KMS-11 (cell line): ENCODE measurements at regions not wholly inside any gene's neighbourhood (a gene's known extent, or its start where the extent isn't known, plus 50 kb on each side); places are given as distances from the start of the nearest gene placed in this dataset.

Experiments
- H2AFZ ChIP-seq: fragments of 200-600 bp; sonication (generic); 2 replicates; pipeline ENCODE4 v1.6.1; 2016; ENCODE audit warnings: antibody characterized with exemption, mixed run types, low read depth
- H3K27ac ChIP-seq: fragments of 200-600 bp; sonication (generic); 2 replicates; pipeline ENCODE4 v1.6.1; 2016; ENCODE audit warnings: mild to moderate bottlenecking, mixed run types
- H3K27me3 ChIP-seq: fragments of 200-600 bp; sonication (generic); 2 replicates; pipeline ENCODE4 v1.6.1; 2017; ENCODE audit warnings: mild to moderate bottlenecking, low read depth, mixed run types, moderate library complexity; ENCODE audit not compliant: insufficient read depth
- H3K36me3 ChIP-seq: fragments of 200-600 bp; sonication (generic); 2 replicates; pipeline ENCODE4 v1.6.1; 2017; ENCODE audit warnings: mild to moderate bottlenecking, mixed run types; ENCODE audit not compliant: insufficient read depth
- H3K4me1 ChIP-seq: fragments of 200-600 bp; sonication (generic); 2 replicates; pipeline ENCODE4 v1.6.1; 2016; ENCODE audit warnings: mild to moderate bottlenecking, low read depth, mixed run types; ENCODE audit not compliant: poor library complexity, severe bottlenecking
- H3K4me2 ChIP-seq: fragments of 200-600 bp; sonication (generic); 2 replicates; pipeline ENCODE4 v1.7.0; 2016; ENCODE audit warnings: mild to moderate bottlenecking, mixed run types
- H3K4me3 ChIP-seq: fragments of 200-600 bp; sonication (generic); IDR thresholded peaks from 2 replicates; pipeline ENCODE4 v1.6.1; 2017; ENCODE audit warnings: low read depth, low read length, mixed read lengths; ENCODE audit not compliant: insufficient read depth
- H3K79me2 ChIP-seq: fragments of 200-600 bp; sonication (generic); 2 replicates; pipeline ENCODE4 v1.6.1; 2016; ENCODE audit warnings: low read depth, mixed run types; ENCODE audit not compliant: insufficient read depth
- H3K9ac ChIP-seq: fragments of 200-600 bp; sonication (generic); 2 replicates; pipeline ENCODE4 v1.6.1; 2016; ENCODE audit warnings: mild to moderate bottlenecking, mixed run types
- H4K20me1 ChIP-seq: fragments of 200-600 bp; sonication (generic); 2 replicates; pipeline ENCODE4 v1.6.1; 2016; ENCODE audit warnings: mild to moderate bottlenecking, mixed run types; ENCODE audit not compliant: insufficient read depth
- TF ChIP-seq, protein P1 (sequence below): fragments of 200-600 bp; sonication (generic); conservative IDR thresholded peaks from 2 replicates; pipeline ENCODE4 v1.6.1; 2017; ENCODE audit warnings: low read depth, mild to moderate bottlenecking, antibody characterized with exemption, low read length, moderate library complexity, mixed read lengths

DNA sequence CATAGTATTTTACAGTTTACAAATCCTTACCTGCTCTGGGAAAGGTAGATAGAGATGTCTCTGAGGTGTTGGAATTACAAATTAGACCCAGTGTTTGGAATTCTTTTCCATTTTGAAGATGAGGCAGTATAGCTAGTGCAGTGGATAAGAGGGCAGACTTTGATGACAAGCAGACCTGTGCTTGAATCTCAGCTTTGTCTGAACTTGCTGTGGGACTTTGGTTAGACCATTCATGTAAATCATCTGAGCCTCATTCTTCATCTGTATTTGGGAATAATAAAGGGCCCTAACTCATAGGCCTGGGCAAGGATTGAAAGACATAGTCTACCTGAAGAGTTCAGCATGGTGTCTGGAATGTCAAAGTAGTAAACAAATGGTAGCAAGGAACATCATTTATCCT, 77.2 kb upstream of the BOD1L1 start:
- no peak overlapping the region for H3K4me2 ChIP-seq
- H3K79me2 ChIP-seq = no peaks in the 10 kb centered on the region
- no peaks in the 10 kb centered on the region for H3K27me3 ChIP-seq
- H3K4me3 ChIP-seq = no peak overlapping the region
- TF ChIP-seq, protein P1, sequence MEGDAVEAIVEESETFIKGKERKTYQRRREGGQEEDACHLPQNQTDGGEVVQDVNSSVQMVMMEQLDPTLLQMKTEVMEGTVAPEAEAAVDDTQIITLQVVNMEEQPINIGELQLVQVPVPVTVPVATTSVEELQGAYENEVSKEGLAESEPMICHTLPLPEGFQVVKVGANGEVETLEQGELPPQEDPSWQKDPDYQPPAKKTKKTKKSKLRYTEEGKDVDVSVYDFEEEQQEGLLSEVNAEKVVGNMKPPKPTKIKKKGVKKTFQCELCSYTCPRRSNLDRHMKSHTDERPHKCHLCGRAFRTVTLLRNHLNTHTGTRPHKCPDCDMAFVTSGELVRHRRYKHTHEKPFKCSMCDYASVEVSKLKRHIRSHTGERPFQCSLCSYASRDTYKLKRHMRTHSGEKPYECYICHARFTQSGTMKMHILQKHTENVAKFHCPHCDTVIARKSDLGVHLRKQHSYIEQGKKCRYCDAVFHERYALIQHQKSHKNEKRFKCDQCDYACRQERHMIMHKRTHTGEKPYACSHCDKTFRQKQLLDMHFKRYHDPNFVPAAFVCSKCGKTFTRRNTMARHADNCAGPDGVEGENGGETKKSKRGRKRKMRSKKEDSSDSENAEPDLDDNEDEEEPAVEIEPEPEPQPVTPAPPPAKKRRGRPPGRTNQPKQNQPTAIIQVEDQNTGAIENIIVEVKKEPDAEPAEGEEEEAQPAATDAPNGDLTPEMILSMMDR = no peak
- no peak overlapping the region for H3K27ac ChIP-seq
- no peaks in the 10 kb centered on the region for H3K36me3 ChIP-seq
- no peaks in the 10 kb centered on the region for H3K4me1 ChIP-seq
- no peak overlapping the region for H2AFZ ChIP-seq
- H4K20me1 ChIP-seq = no peaks in the 10 kb centered on the region
- H3K9ac ChIP-seq = no peak overlapping the region

DNA sequence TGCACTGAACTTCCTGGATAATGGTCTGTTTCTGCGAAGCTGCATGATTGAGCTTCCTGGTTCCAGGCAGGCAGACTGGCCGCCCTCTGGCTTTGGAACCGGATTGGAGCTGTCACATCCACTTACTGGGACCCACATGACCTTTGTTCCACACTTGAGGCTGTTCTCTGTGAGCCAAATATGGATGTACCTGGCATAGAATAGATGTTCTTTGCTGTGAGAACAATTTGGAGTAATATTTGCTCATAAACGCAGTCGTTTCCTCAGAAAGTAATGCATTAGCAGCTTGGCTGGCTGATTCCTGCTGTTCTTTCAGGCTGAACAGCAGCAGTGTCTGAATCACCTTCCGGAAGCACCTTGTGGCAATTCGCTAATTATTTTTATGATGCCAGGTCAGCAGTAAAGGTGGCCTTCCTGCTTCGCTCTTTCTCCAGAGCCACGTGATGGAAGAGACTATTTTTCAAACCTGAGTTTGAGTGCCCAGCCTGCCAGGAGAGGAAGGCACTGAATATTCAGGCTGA, 78.1 kb upstream of the BOD1L1 start:
- no peak overlapping the region for H3K4me2 ChIP-seq
- H3K27ac ChIP-seq = no peak overlapping the region
- TF ChIP-seq, protein P1 = no peak

DNA sequence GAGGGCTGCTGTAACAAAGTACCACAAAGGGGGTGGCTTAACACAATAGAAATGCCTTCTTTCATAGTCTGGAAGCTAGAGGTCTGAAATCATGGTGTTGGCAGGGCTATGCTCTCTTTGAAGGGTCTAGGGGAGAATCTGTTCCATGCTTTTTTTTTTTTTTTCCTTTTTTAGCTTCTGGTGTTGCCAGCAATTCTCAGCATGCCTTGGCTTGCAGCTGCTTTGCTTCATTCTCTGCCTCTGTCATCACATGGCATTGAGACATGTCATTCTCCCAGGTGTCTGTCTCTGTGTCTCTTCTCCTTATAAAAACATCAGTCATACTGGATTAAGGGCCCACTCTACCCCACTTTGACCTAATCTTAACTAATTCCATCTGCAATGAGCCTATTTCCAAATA, 78.6 kb upstream of the BOD1L1 start:
- Histone ChIP-seq H3K4me2 (no peak overlapping the region), H3K27ac (no peak overlapping the region), H3K4me1 (no peaks in the 10 kb centered on the region), H3K4me3 (no peak overlapping the region), H3K9ac (no peak overlapping the region), H3K27me3 (no peaks in the 10 kb centered on the region), H3K79me2 (no peaks in the 10 kb centered on the region), H4K20me1 (no peaks in the 10 kb centered on the region), H3K36me3 (no peaks in the 10 kb centered on the region), H2AFZ (no peak overlapping the region)
- TF ChIP-seq, protein P1 = no peak

More for the DNA sequence above, 78.1 kb upstream of the BOD1L1 start:
- Histone ChIP-seq H2AFZ (no peak overlapping the region), H3K4me3 (no peak overlapping the region), H3K27me3 (no peaks in the 10 kb centered on the region), H4K20me1 (no peaks in the 10 kb centered on the region), H3K79me2 (no peaks in the 10 kb centered on the region), H3K36me3 (no peaks in the 10 kb centered on the region), H3K4me1 (no peaks in the 10 kb centered on the region), H3K9ac (no peak overlapping the region)

DNA sequence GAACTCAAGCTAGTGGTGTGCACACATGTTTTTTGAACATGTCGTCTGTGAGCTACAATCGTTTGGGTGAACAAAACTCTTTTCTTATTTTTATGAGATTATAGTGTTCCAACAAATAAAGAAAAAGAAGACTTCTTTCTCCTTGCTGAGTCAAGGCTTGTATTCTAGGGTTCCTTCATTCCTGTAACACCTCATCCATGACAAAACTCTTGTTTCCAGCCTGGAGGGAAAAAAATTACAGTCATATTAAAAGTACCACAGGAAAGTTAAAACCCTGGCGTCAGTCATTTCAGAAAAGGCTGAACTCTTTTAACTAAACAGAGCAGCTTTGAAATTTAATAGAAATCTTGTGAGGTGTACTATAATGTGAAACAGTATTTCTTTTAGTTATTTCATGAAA, 79.2 kb upstream of the BOD1L1 start:
- H2AFZ ChIP-seq = no peak overlapping the region
- H3K9ac ChIP-seq = no peak overlapping the region
- no peaks in the 10 kb centered on the region for H3K4me1 ChIP-seq
- no peak overlapping the region for H3K4me2 ChIP-seq
- TF ChIP-seq, protein P1 = no peak
- H3K27ac ChIP-seq = no peak overlapping the region
- H3K36me3 ChIP-seq = no peaks in the 10 kb centered on the region
- H4K20me1 ChIP-seq = no peaks in the 10 kb centered on the region
- no peaks in the 10 kb centered on the region for H3K79me2 ChIP-seq
- no peak overlapping the region for H3K4me3 ChIP-seq
- no peaks in the 10 kb centered on the region for H3K27me3 ChIP-seq
